Right lobe of liver (tissue), 6 donors: ENCODE measurements at regions not wholly inside any gene's neighbourhood (a gene's known extent, or its start where the extent isn't known, plus 50 kb on each side); places are given as distances from the start of the nearest gene placed in this dataset.

Source experiments
- ATAC-seq, 4 donors: fragments of 200-7000 bp; cut with Tn5 transposase; one replicate each; pipeline ENCODE4 v1.9.1; 2020; ENCODE audit warnings: mild to moderate bottlenecking in 4 of 4, moderate library complexity in 4 of 4
- DNase-seq, 3 donors: peaks; one replicate each; pipeline ENCODE4 v3.0.0-alpha.2; 2020
- H3K27ac ChIP-seq, 3 donors: fragments of 200-600 bp; one replicate each; pipeline ENCODE4 v1.8.0; 2022
- H3K27me3 ChIP-seq, 2 donors: fragments of 200-600 bp; one replicate each; pipeline ENCODE4 v1.8.0; 2022
- H3K36me3 ChIP-seq, 4 donors: fragments of 200-600 bp; sonication (generic) in 1 of 4; one replicate each; pipeline versions ENCODE4 v1.5.1 to v1.8.0; 2017 to 2022; ENCODE audit warnings: control low read depth in 1 of 4
- H3K4me1 ChIP-seq, 4 donors: fragments of 200-600 bp; sonication (generic) in 1 of 4; one replicate each; pipeline versions ENCODE4 v1.5.1 to v1.8.0; 2017 to 2022; ENCODE audit warnings: control low read depth in 1 of 4
- H3K4me3 ChIP-seq, 3 donors: fragments of 200-600 bp; one replicate each; pipeline ENCODE4 v1.8.0; 2022
- H3K9me3 ChIP-seq, 4 donors: fragments of 200-600 bp; sonication (generic) in 1 of 4; one replicate each; pipeline versions ENCODE4 v1.5.1 to v1.8.0; 2017 to 2022; ENCODE audit warnings: control low read depth in 1 of 4
- POLR2A ChIP-seq: fragments of 450-650 bp; IDR thresholded peaks from one replicate; pipeline ENCODE4 v1.6.1; 2017; ENCODE audit warnings: antibody characterized with exemption, mild to moderate bottlenecking
- WGBS: methylation state at CpG from one replicate; pipeline ENCODE4 v1.1.6; 2018; ENCODE audit warnings: low coverage, low lambda C conversion rate; ENCODE audit not compliant: insufficient coverage; ENCODE audit errors: missing lambda C conversion rate; 5-methylcytosine and 5-hydroxymethylcytosine counted together
- intact Hi-C, 2 donors: fragments of 100-400 bp; cut with DNase I; formaldehyde crosslinking; loops; one replicate each; pipeline versions ENCODE4 v1.11.2 to v1.14.1; 2022
- TF ChIP-seq, protein P1 (sequence below), 4 donors: fragments of 200-600 bp in 3 of 4; fragments of 450-650 bp in 1 of 4; IDR thresholded peaks; one replicate each; pipeline versions ENCODE4 v1.5.1 to v1.8.0; 2016 to 2022; ENCODE audit warnings: antibody characterized with exemption in 4 of 4, mild to moderate bottlenecking in 2 of 4
- donor health status: DM: no; HTN: yes; CAD: no.
- donor health status: DM: no; HTN: no; CAD: no.
- donor health status: DM: no; HTN: no; CAD: no.
- donor health status: DM: no; HTN: yes; CAD: no.
- donor health status: DM: no; HTN: yes; CAD: no.

DNA sequence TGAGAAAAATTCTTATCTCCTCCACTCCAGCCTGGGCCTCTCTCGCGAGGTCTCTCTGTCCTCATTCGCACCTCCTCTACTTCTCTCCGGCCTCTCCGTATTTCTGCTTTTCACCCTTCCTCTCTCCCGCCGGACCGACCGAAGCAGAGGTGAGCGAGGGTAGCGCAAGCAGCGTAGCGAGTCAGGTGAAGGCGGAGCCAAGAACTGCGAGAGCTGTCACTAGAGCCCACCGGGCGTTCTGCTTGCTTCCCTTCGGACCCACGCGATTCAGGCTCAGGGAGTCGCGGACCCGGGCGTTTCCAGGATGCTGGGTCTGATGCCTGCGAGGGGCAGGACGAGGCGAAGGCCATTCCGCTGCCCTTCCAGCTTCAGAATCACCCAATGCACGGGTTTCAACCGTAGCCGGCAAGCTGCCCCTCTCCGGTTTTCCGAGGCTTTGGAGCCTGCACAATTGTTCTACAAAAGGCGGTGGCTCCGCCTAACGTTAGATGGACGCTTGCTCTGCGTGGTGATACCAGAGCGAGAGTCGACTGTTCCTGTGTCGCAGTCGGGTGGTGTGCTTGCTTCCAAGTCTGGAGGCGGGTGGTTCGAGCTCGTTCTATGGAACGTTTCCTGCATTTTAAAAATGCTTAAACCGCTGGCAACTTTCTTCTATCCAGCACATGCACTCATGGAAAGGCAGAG is 310.2 kb downstream of the FAM72C start:
- 8% methylated on average over 28 of the region's 47 CpGs for WGBS
- TF ChIP-seq POLR2A: no peak
- TF ChIP-seq, protein P1, sequence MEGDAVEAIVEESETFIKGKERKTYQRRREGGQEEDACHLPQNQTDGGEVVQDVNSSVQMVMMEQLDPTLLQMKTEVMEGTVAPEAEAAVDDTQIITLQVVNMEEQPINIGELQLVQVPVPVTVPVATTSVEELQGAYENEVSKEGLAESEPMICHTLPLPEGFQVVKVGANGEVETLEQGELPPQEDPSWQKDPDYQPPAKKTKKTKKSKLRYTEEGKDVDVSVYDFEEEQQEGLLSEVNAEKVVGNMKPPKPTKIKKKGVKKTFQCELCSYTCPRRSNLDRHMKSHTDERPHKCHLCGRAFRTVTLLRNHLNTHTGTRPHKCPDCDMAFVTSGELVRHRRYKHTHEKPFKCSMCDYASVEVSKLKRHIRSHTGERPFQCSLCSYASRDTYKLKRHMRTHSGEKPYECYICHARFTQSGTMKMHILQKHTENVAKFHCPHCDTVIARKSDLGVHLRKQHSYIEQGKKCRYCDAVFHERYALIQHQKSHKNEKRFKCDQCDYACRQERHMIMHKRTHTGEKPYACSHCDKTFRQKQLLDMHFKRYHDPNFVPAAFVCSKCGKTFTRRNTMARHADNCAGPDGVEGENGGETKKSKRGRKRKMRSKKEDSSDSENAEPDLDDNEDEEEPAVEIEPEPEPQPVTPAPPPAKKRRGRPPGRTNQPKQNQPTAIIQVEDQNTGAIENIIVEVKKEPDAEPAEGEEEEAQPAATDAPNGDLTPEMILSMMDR (IDR thresholded peaks at IDR 0.05): no peak
- no peaks in the 10 kb centered on the region for H3K4me1 ChIP-seq
- no peaks in the 10 kb centered on the region for H3K9me3 ChIP-seq
- H3K4me3 ChIP-seq: no peak overlapping the region
- no peak for ATAC-seq
- intact Hi-C loops: no loop called here
- no peak for DNase-seq
- H3K36me3 ChIP-seq: no peaks in the 10 kb centered on the region
- H3K27me3 ChIP-seq: no peaks in the 10 kb centered on the region
- H3K27ac ChIP-seq: no peak overlapping the region

DNA sequence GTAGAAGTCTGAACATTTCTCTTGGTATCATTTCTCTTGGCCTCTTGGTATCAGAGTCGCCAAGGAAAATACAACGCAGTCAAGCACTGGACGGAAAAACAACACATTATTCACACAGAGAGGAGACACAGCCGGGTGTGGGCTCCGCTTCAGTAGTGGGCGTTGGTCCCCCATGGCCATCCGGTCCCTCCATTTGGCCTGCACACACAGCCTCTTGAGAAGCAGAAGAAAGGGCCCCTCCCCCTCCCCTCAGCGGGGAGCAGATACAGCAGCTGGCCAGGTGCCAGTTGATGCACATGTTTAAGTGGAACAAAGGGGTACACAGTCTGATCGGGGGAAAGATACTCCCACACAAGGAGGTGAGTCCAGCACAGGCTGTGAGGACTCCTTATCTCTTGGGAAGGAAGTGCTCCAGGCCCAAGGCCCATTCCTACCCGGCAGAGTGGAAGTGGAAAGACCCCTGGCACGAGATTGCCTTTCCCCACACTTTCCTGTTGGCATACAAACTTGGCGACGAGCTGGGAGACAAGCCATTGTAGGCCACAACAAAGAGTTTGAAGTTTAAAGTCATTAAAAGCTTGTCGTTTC is 311.3 kb downstream of the FAM72C start:
- no peaks in the 10 kb centered on the region for H3K27me3 ChIP-seq
- intact Hi-C loops: no loop called here
- DNase-seq (no peak), ATAC-seq (no peak)
- WGBS: 25% methylated on average over 9 of the region's 14 CpGs
- no peaks in the 10 kb centered on the region for H3K4me1 ChIP-seq
- no peak overlapping the region for H3K27ac ChIP-seq
- H3K9me3 ChIP-seq: no peaks in the 10 kb centered on the region
- no peak overlapping the region for H3K4me3 ChIP-seq
- H3K36me3 ChIP-seq: no peaks in the 10 kb centered on the region
- TF ChIP-seq POLR2A: no peak
- TF ChIP-seq, protein P1 (IDR thresholded peaks at IDR 0.05): no peak

DNA sequence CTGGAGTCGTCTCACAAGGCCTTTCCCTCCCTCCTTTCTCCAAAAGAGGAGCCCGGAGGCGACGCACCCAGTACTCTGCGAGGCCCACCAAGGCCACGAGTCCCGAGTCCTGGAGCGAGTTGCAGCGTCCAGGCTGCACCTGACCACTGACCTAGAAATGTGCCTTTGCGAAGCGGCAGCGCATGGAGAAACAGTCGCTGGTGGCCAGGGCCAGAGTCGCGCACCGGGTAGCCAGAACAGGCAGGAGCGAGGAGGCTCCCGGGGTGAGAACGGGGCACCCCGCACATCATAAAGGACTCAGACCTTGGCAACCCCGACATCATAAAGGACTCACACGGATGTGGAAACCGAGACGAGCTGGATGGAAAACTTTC is 318.4 kb downstream of the FAM72C start:
- no peak for TF ChIP-seq POLR2A
- TF ChIP-seq, protein P1 (IDR thresholded peaks at IDR 0.05): no peak
- Histone ChIP-seq H3K4me3 (no peak overlapping the region), H3K27ac (no peak overlapping the region), H3K27me3 (no peaks in the 10 kb centered on the region), H3K4me1 (no peaks in the 10 kb centered on the region), H3K36me3 (no peaks in the 10 kb centered on the region), H3K9me3 (no peaks in the 10 kb centered on the region)
- intact Hi-C loops: no loop called here
- DNase-seq (no peak), ATAC-seq (no peak)
- WGBS: no CpG with 5 or more reads among the region's 24 CpGs

DNA sequence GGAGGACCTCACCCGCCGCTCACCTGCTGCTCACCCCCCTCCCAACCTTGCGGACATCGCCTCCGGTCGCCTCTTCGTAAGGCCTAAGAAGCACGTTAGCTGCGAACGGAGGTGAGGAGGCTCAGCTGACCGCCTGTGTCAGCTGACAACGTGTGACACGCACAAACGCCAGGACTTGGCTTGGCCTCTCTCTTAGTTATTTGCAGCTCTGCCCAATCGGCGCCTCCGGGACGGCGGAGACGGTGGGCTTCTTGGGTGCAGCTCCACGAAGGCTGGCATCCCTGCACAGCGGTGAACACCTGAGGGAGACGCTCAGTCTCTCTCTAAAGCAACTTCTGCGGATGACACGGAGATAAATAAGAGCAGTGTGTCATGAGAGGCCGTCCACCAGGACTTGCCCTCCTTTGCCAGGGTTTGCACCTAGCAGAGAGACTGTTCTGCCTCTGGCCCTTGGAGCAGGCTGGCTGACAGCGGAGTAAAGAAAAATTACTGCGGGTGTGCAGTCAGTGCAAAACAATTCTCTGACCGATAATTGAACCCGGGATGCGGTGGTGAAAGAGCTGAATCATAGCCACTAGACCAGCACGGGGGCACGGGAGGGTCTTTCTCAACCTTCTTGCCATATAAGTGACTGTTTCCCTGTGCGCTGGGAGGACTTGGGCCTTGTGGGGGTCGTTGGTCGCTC is 318.9 kb downstream of the FAM72C start:
- no peaks in the 10 kb centered on the region for H3K27me3 ChIP-seq
- H3K36me3 ChIP-seq: no peaks in the 10 kb centered on the region
- ATAC-seq (no peak), DNase-seq (no peak)
- H3K27ac ChIP-seq: no peak overlapping the region
- H3K4me3 ChIP-seq: no peak overlapping the region
- WGBS: 63% methylated on average over 23 of the region's 36 CpGs
- H3K9me3 ChIP-seq: no peaks in the 10 kb centered on the region
- intact Hi-C loops: no loop called here
- TF ChIP-seq, protein P1 (IDR thresholded peaks at IDR 0.05): no peak
- no peak for TF ChIP-seq POLR2A
- H3K4me1 ChIP-seq: no peaks in the 10 kb centered on the region
